ENCODE measurements at regions not wholly inside any gene's neighbourhood (a gene's known extent, or its start where the extent isn't known, plus 50 kb on each side); places are given as distances from the start of the nearest gene placed in this dataset.

GRCh38 chr12:34379142-34379541 is 356.8 kb downstream of the ALG10 start:
- TF ChIP-seq, protein P1, sequence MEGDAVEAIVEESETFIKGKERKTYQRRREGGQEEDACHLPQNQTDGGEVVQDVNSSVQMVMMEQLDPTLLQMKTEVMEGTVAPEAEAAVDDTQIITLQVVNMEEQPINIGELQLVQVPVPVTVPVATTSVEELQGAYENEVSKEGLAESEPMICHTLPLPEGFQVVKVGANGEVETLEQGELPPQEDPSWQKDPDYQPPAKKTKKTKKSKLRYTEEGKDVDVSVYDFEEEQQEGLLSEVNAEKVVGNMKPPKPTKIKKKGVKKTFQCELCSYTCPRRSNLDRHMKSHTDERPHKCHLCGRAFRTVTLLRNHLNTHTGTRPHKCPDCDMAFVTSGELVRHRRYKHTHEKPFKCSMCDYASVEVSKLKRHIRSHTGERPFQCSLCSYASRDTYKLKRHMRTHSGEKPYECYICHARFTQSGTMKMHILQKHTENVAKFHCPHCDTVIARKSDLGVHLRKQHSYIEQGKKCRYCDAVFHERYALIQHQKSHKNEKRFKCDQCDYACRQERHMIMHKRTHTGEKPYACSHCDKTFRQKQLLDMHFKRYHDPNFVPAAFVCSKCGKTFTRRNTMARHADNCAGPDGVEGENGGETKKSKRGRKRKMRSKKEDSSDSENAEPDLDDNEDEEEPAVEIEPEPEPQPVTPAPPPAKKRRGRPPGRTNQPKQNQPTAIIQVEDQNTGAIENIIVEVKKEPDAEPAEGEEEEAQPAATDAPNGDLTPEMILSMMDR (conservative IDR thresholded peaks at IDR 0.05) = no peak
- TF ChIP-seq ZFX (IDR thresholded peaks at IDR 0.05) = no peak
